Endometrium (tissue), 2 donors: ENCODE measurements at regions not wholly inside any gene's neighbourhood (a gene's known extent, or its start where the extent isn't known, plus 50 kb on each side); places are given as distances from the start of the nearest gene placed in this dataset.

Source experiments
- FAIRE-seq: peaks from 2 replicates; lab custom pipeline; 2012; peaks lifted over from hg19 to GRCh38; lab: Jason Lieb, UNC
- donor health status: control.
- donor health status: control.

GRCh38 chr6:164916087-164916486 lies 393.3 kb downstream of the C6orf118 start:
- no peak for FAIRE-seq

GRCh38 chr6:164911873-164912580 lies 397.4 kb downstream of the C6orf118 start:
- no peak for FAIRE-seq

GRCh38 chr6:164911151-164911550 lies 398.3 kb downstream of the C6orf118 start:
- no peak for FAIRE-seq

GRCh38 chr6:164906766-164907165 lies 402.6 kb downstream of the C6orf118 start:
- no peak for FAIRE-seq

- FAIRE-seq: no peak
These were observed 404.1 kb downstream of the C6orf118 start for GRCh38 chr6:164905311-164905710.

- FAIRE-seq: no peak
These were observed 411.0 kb downstream of the C6orf118 start for GRCh38 chr6:164898412-164898811.

GRCh38 chr6:164897523-164898235 lies 411.7 kb downstream of the C6orf118 start:
- FAIRE-seq: no peak

GRCh38 chr6:164889980-164890379 lies 419.4 kb downstream of the C6orf118 start:
- FAIRE-seq: no peak

GRCh38 chr6:164887660-164888059 lies 421.7 kb downstream of the C6orf118 start:
- FAIRE-seq: no peak

- no peak for FAIRE-seq
These were observed 427.2 kb downstream of the C6orf118 start for GRCh38 chr6:164882236-164882635.

GRCh38 chr6:164871783-164872182 lies 437.6 kb downstream of the C6orf118 start:
- FAIRE-seq: no peak

- FAIRE-seq: no peak
These were observed 439.2 kb downstream of the C6orf118 start for GRCh38 chr6:164870164-164870563.

- no peak for FAIRE-seq
These were observed 447.4 kb downstream of the C6orf118 start for GRCh38 chr6:164861967-164862366.

GRCh38 chr6:164859816-164860215 lies 449.6 kb downstream of the C6orf118 start:
- no peak for FAIRE-seq

- no peak for FAIRE-seq
These were observed 453.3 kb downstream of the C6orf118 start for GRCh38 chr6:164856138-164856537.

GRCh38 chr6:164855281-164855680 lies 454.1 kb downstream of the C6orf118 start:
- FAIRE-seq: no peak

GRCh38 chr6:164854526-164854925 lies 454.9 kb downstream of the C6orf118 start:
- FAIRE-seq: no peak

- FAIRE-seq: peak; percentile 88
These were observed 463.6 kb downstream of the C6orf118 start for GRCh38 chr6:164845773-164846172.

- no peak for FAIRE-seq
These were observed 467.3 kb downstream of the C6orf118 start for GRCh38 chr6:164842085-164842484.

GRCh38 chr6:164838068-164838615 lies 471.3 kb downstream of the C6orf118 start:
- FAIRE-seq: no peak

- FAIRE-seq: no peak
These were observed 472.9 kb downstream of the C6orf118 start for GRCh38 chr6:164836486-164836885.

GRCh38 chr6:164832410-164832809 lies 477.0 kb downstream of the C6orf118 start:
- FAIRE-seq: no peak

GRCh38 chr6:164827537-164827936 lies 481.9 kb downstream of the C6orf118 start:
- no peak for FAIRE-seq
